GM13976 (cell line): ENCODE measurements at regions not wholly inside any gene's neighbourhood (a gene's known extent, or its start where the extent isn't known, plus 50 kb on each side); places are given as distances from the start of the nearest gene placed in this dataset.

Experiments used
- DNase-seq: peaks from one replicate; pipeline ENCODE4 v3.0.0; 2012; ENCODE audit warnings: low spot score
- CTCF ChIP-seq: IDR thresholded peaks from 2 replicates; pipeline ENCODE4 v1.5.1; 2012; ENCODE audit warnings: borderline replicate concordance, mild to moderate bottlenecking; ENCODE audit not compliant: insufficient read depth; ENCODE audit errors: extremely low read depth, missing control alignments, control extremely low read depth
- in situ Hi-C: fragments of 300-500 bp; cut with MboI; formaldehyde crosslinking; loops from one replicate; pipeline ENCODE4 v1.12.0; 2022; ENCODE audit warnings: low sequenced_read_pairs, mixed read lengths, inconsistent platforms; ENCODE audit not compliant: unreplicated experiment

GRCh38 chr15:94127006-94127405, 104.4 kb upstream of the MCTP2 start:
- DNase-seq, result no peak
- TF ChIP-seq CTCF, result no peak
- in situ Hi-C loops, result no loop called here

DNA sequence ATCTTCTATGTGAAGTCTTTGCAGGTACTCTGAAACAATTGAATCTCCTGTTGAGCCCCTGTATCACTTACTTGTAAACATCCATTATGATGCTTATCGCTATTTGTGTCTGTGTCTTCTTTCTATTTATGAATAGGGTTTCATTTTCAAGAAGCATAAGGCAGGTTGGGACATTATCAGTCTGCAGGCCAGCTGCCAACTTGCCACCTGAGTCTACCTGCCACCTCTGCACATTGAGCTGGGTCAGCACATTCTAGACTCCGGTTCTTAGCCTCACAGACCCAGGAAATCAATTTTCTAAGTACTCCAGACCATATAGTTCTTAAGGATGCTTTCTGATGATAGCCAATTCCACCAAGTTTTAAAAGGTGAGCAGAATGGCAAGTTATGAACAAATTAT, 105.7 kb upstream of the MCTP2 start:
- in situ Hi-C loops, result no loop called here
- no peak for TF ChIP-seq CTCF

GRCh38 chr15:94125156-94125555, 106.2 kb upstream of the MCTP2 start:
- DNase-seq, result no peak
- TF ChIP-seq CTCF, result no peak
- in situ Hi-C loops, result no loop called here

More for the DNA sequence above, 105.7 kb upstream of the MCTP2 start:
- DNase-seq, result no peak

- no peak for TF ChIP-seq CTCF
- in situ Hi-C loops, result loop anchor here (25.0 kb wide), 1 partner anchor 1035 kb away; the partner anchor contains the start of gene RGMA
- no peak for DNase-seq
These were observed 108.8 kb upstream of the MCTP2 start for GRCh38 chr15:94122516-94122915.

DNA sequence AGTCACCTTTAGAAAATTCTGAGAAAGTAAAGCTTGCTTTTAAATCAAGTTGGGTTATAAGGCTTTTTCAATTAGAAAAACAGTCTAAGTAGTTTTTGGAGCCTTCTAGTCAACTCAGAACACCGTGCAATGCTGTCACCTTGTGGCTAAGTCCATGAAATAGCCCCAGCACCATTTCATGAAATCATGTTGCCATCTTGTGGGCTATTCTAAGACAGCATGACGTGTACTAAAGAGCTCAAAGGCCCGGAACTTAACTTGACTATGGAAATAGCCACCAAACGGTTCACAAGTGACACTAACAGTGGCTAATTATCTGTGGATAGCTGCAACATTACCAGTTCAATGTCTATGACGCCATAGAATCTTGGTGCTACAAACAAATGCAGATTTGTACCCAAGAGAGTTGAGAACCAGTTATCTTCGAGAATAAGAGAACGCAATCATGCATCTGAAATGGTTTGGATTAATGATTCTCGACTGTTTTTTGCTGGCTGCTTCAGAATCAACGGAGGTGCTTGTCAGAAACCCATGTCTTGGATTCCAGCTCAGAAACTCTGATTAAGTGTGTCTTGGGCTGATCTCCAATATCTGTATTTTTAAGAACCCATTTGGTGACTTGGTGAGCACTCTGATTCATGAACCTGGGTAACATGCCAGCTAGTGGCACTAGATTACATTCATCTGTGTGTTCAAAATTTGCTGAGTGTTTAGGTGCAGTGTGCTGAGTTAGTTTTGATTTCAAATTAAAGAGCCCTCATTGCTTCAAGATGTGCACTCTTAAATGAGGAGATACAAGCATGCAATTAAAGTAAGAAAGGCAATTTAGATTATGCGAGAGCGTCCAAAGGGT, 111.2 kb upstream of the MCTP2 start:
- TF ChIP-seq CTCF, result peak; percentile 79
- DNase-seq, result peak; percentile 58
- in situ Hi-C loops, result loop anchor here (25.0 kb wide), 1 partner anchor 1033 kb away; the partner anchor contains the start of gene RGMA

GRCh38 chr15:94119298-94119811, 112.0 kb upstream of the MCTP2 start:
- DNase-seq, result no peak
- TF ChIP-seq CTCF, result no peak
- in situ Hi-C loops, result loop anchor here (25.0 kb wide), 1 partner anchor 1032 kb away; the partner anchor contains the start of gene RGMA
